H1 (cell line): ENCODE measurements at regions not wholly inside any gene's neighbourhood (a gene's known extent, or its start where the extent isn't known, plus 50 kb on each side); places are given as distances from the start of the nearest gene placed in this dataset.

Experiments
- CTCF ChIA-PET: fragments of 300-600 bp; sonication (Branson Sonifier 250); formaldehyde crosslinking; loops from one replicate; lab custom pipeline; 2021; ENCODE audit not compliant: partially characterized antibody; lab: Charles Lee
- POLR2A ChIA-PET: fragments of 300-600 bp; sonication (Branson Sonifier 250); formaldehyde crosslinking; loops from one replicate; lab custom pipeline; 2021; ENCODE audit warnings: inconsistent platforms; ENCODE audit not compliant: partially characterized antibody; lab: Charles Lee
- DNase-seq, 2 experiments: peaks; one replicate each; pipeline versions ENCODE4 v3.0.0 to v3.0.0-alpha.2; 2010 to 2022; ENCODE audit warnings: low spot score in 2 of 2, low read depth in 1 of 2, mixed read lengths in 1 of 2
- FAIRE-seq: peaks from 2 replicates; lab custom pipeline; 2011; peaks lifted over from hg19 to GRCh38; lab: Jason Lieb, UNC
- H2AFZ ChIP-seq: 2 replicates; pipeline ENCODE4 v1.8.1; 2012; ENCODE audit warnings: low read length, inconsistent platforms
- H2AK5ac ChIP-seq: 2 replicates; pipeline ENCODE4 v1.6.1; 2013; ENCODE audit warnings: low read depth, low read length
- H2BK120ac ChIP-seq: replicated peaks from 2 replicates; pipeline ENCODE3; 2013; ENCODE audit warnings: low read depth, low read length, inconsistent platforms
- H2BK12ac ChIP-seq: 2 replicates; pipeline ENCODE4 v1.6.1; 2013; ENCODE audit warnings: low read depth, low read length
- H2BK15ac ChIP-seq: 2 replicates; pipeline ENCODE4 v1.6.1; 2013; ENCODE audit warnings: low read length
- H2BK20ac ChIP-seq: 2 replicates; pipeline ENCODE4 v1.6.1; 2013; ENCODE audit warnings: low read length
- H2BK5ac ChIP-seq: 2 replicates; pipeline ENCODE4 v1.6.1; 2013; ENCODE audit warnings: low read depth, low read length
- H3K14ac ChIP-seq: 2 replicates; pipeline ENCODE4 v1.6.1; 2013; ENCODE audit warnings: inconsistent platforms; ENCODE audit not compliant: insufficient read length
- H3K18ac ChIP-seq: 2 replicates; pipeline ENCODE4 v1.6.1; 2013; ENCODE audit warnings: low read length; ENCODE audit errors: extremely low read depth
- H3K23ac ChIP-seq: 2 replicates; pipeline ENCODE4 v1.6.1; 2013; ENCODE audit warnings: inconsistent platforms; ENCODE audit not compliant: insufficient read length
- H3K23me2 ChIP-seq: 2 replicates; pipeline ENCODE4 v1.6.1; 2013; ENCODE audit warnings: low read depth, low read length
- H3K27ac ChIP-seq: 2 replicates; pipeline ENCODE4 v1.6.1; 2011; ENCODE audit warnings: low read depth, low read length, inconsistent platforms
- H3K27me3 ChIP-seq, 4 experiments: replicated peaks in 1 of 4; 1 replicate in 1 of 4; 2 replicates in 3 of 4; pipeline versions ENCODE4 v1.6.1 to v1.8.1; 2011 to 2013; ENCODE audit warnings: low read length in 3 of 4, mild to moderate bottlenecking in 3 of 4, inconsistent platforms in 2 of 4, mixed read lengths in 2 of 4, moderate library complexity in 1 of 4; ENCODE audit not compliant: control insufficient read depth in 3 of 4, insufficient read depth in 3 of 4; ENCODE audit errors: extremely low read depth in 1 of 4
- H3K36me3 ChIP-seq, 4 experiments: 2 replicates each; pipeline versions ENCODE4 v1.6.1 to v1.8.1; 2011 to 2013; ENCODE audit warnings: mild to moderate bottlenecking in 4 of 4, low read length in 3 of 4, moderate library complexity in 2 of 4, control low read depth in 1 of 4, inconsistent platforms in 1 of 4; ENCODE audit not compliant: insufficient read depth in 4 of 4, control insufficient read depth in 2 of 4
- H3K4ac ChIP-seq: replicated peaks from 2 replicates; pipeline ENCODE3; 2013; ENCODE audit warnings: low read length, low read depth, mixed read lengths, inconsistent platforms; ENCODE audit not compliant: insufficient read length
- H3K4me1 ChIP-seq, 4 experiments: replicated peaks in 1 of 4; 1 replicate in 1 of 4; 2 replicates in 3 of 4; pipeline versions ENCODE4 v1.6.1 to v1.8.1; 2011 to 2013; ENCODE audit warnings: low read length in 3 of 4, inconsistent platforms in 2 of 4, mixed read lengths in 1 of 4; ENCODE audit not compliant: insufficient read depth in 4 of 4, control insufficient read depth in 3 of 4
- H3K4me2 ChIP-seq, 2 experiments: 2 replicates each; pipeline versions ENCODE4 v1.6.1 to v1.8.1; 2011 to 2013; ENCODE audit warnings: low read depth in 2 of 2, low read length in 2 of 2, control low read depth in 1 of 2, inconsistent platforms in 1 of 2, mild to moderate bottlenecking in 1 of 2; ENCODE audit not compliant: insufficient read depth in 1 of 2
- H3K4me3 ChIP-seq, 4 experiments: fragments of 200-600, 300-600 bp in 1 of 4; sonication (generic), shearing (Covaris generic), sonication (Bioruptor Twin) in 1 of 4; 2 replicates each; pipeline versions ENCODE4 v1.5.1 to v1.8.1; 2011 to 2016; ENCODE audit warnings: low read length in 4 of 4, low read depth in 3 of 4, control low read depth in 2 of 4, inconsistent platforms in 2 of 4, mild to moderate bottlenecking in 2 of 4, mixed read lengths in 1 of 4, moderate library complexity in 1 of 4; ENCODE audit not compliant: insufficient read depth in 2 of 4; ENCODE audit errors: extremely low read depth in 1 of 4
- H3K56ac ChIP-seq: replicated peaks from 2 replicates; pipeline ENCODE3; 2013; ENCODE audit warnings: low read depth, mild to moderate bottlenecking, mixed read lengths, low read length, inconsistent platforms; ENCODE audit not compliant: insufficient read length
- H3K79me1 ChIP-seq: 2 replicates; pipeline ENCODE4 v1.6.1; 2013; ENCODE audit warnings: low read depth, low read length, control low read depth
- H3K79me2 ChIP-seq, 2 experiments: 2 replicates each; pipeline versions ENCODE4 v1.6.1 to v1.8.1; 2012 to 2013; ENCODE audit warnings: low read length in 2 of 2, mild to moderate bottlenecking in 2 of 2, inconsistent platforms in 1 of 2; ENCODE audit not compliant: insufficient read depth in 2 of 2, control insufficient read depth in 1 of 2
- H3K9ac ChIP-seq, 4 experiments: replicated peaks in 1 of 4; 1 replicate in 1 of 4; 2 replicates in 3 of 4; pipeline versions ENCODE4 v1.6.1 to v1.8.1; 2011 to 2013; ENCODE audit warnings: low read depth in 3 of 4, low read length in 3 of 4, control low read depth in 2 of 4, mild to moderate bottlenecking in 2 of 4, moderate library complexity in 2 of 4, inconsistent platforms in 1 of 4; ENCODE audit errors: extremely low read depth in 1 of 4
- H3K9me3 ChIP-seq, 2 experiments: 2 replicates each; pipeline versions ENCODE4 v1.6.1 to v1.8.1; 2012 to 2013; ENCODE audit warnings: mild to moderate bottlenecking in 2 of 2, moderate library complexity in 2 of 2, control low read depth in 1 of 2, inconsistent platforms in 1 of 2, low read depth in 1 of 2, low read length in 1 of 2, mixed read lengths in 1 of 2; ENCODE audit not compliant: insufficient read depth in 2 of 2
- H4K20me1 ChIP-seq, 2 experiments: replicated peaks in 1 of 2; 2 replicates each; pipeline versions ENCODE3 to v1.8.1; 2011 to 2013; ENCODE audit warnings: inconsistent platforms in 2 of 2, low read length in 2 of 2, mild to moderate bottlenecking in 1 of 2; ENCODE audit not compliant: insufficient read depth in 2 of 2, control insufficient read depth in 1 of 2
- H4K5ac ChIP-seq: 2 replicates; pipeline ENCODE4 v1.6.1; 2013; ENCODE audit warnings: low read length, low read depth, mixed read lengths, inconsistent platforms; ENCODE audit not compliant: insufficient read length
- H4K8ac ChIP-seq: 2 replicates; pipeline ENCODE4 v1.8.0; 2013; ENCODE audit warnings: mild to moderate bottlenecking, moderate library complexity, low read length, inconsistent platforms; ENCODE audit not compliant: insufficient read depth; ENCODE audit errors: extremely low read depth
- H4K91ac ChIP-seq: replicated peaks from 2 replicates; pipeline ENCODE3; 2013; ENCODE audit warnings: low read length, mixed read lengths, inconsistent platforms; ENCODE audit not compliant: insufficient read length
- CBX5 ChIP-seq: fragments of 300-800, 300-1000 bp; sonication (generic); IDR thresholded peaks from 2 replicates; pipeline ENCODE4 v1.7.1; 2016; ENCODE audit warnings: antibody characterized with exemption, low read length, low read depth
- CHD2 ChIP-seq: IDR thresholded peaks from 2 replicates; pipeline ENCODE4 v1.6.1; 2012; ENCODE audit warnings: low read length, improper control_type of control experiment
- GABPA ChIP-seq: IDR thresholded peaks from 2 replicates; pipeline ENCODE4 v1.6.1; 2011; ENCODE audit warnings: mild to moderate bottlenecking, low read length, moderate library complexity, borderline replicate concordance; ENCODE audit not compliant: insufficient read depth
- GTF2F1 ChIP-seq: IDR thresholded peaks from 2 replicates; pipeline ENCODE4 v1.6.1; 2012; ENCODE audit warnings: low read depth, low read length, improper control_type of control experiment, borderline replicate concordance
- HDAC2 ChIP-seq, 2 experiments: fragments of 300-600 bp in 1 of 2; sonication (generic) in 1 of 2; IDR thresholded peaks; 2 replicates each; pipeline ENCODE4 v1.6.1; 2011 to 2012; ENCODE audit warnings: low read depth in 2 of 2, low read length in 2 of 2, mild to moderate bottlenecking in 2 of 2, moderate library complexity in 2 of 2, borderline replicate concordance in 1 of 2, inconsistent platforms in 1 of 2
- POU5F1 ChIP-seq: IDR thresholded peaks from 2 replicates; pipeline ENCODE4 v1.6.1; 2011; ENCODE audit warnings: low read depth, mild to moderate bottlenecking, low read length, moderate library complexity
- RAD21 ChIP-seq, 2 experiments: IDR thresholded peaks in 1 of 2; conservative IDR thresholded peaks in 1 of 2; 2 replicates each; pipeline ENCODE4 v1.6.1; 2011; ENCODE audit warnings: low read depth in 2 of 2, low read length in 2 of 2, improper control_type of control experiment in 1 of 2, inconsistent platforms in 1 of 2, mild to moderate bottlenecking in 1 of 2, moderate library complexity in 1 of 2
- RBBP5 ChIP-seq: IDR thresholded peaks from 2 replicates; pipeline ENCODE4 v1.7.1; 2012; ENCODE audit warnings: low read depth, mild to moderate bottlenecking, inconsistent platforms, low read length, moderate library complexity, borderline replicate concordance
- SP2 ChIP-seq: IDR thresholded peaks from 2 replicates; pipeline ENCODE4 v1.6.1; 2012; ENCODE audit warnings: mild to moderate bottlenecking, low read length, inconsistent platforms
- SP4 ChIP-seq: IDR thresholded peaks from 2 replicates; pipeline ENCODE4 v1.6.1; 2012; ENCODE audit warnings: low read length, inconsistent platforms
- TEAD4 ChIP-seq: IDR thresholded peaks from 2 replicates; pipeline ENCODE4 v1.6.1; 2012; ENCODE audit warnings: low read depth, low read length, inconsistent platforms, mixed read lengths
- ZNF274 ChIP-seq: IDR thresholded peaks from 2 replicates; pipeline ENCODE4 v1.7.0; 2012; ENCODE audit warnings: low read length, borderline replicate concordance; ENCODE audit errors: extremely low read depth
- WGBS, 2 experiments: shearing (Covaris generic) in 1 of 2; methylation state at CpG; one replicate each; pipeline versions ENCODE4 v1.1.6 to v1.1.7; 2013 to 2015; ENCODE audit warnings: low lambda C conversion rate in 2 of 2, mixed read lengths in 2 of 2, inconsistent platforms in 1 of 2, low coverage in 1 of 2, missing lambda C conversion rate in 1 of 2; ENCODE audit not compliant: insufficient replicate concordance in 2 of 2, insufficient coverage in 1 of 2, insufficient read length in 1 of 2; ENCODE audit errors: extremely low coverage in 1 of 2, missing lambda C conversion rate in 1 of 2; 5-methylcytosine and 5-hydroxymethylcytosine counted together
- TF ChIP-seq, protein P1 (sequence below): IDR thresholded peaks from 2 replicates; pipeline ENCODE4 v1.6.1; 2012; ENCODE audit warnings: inconsistent platforms

DNA sequence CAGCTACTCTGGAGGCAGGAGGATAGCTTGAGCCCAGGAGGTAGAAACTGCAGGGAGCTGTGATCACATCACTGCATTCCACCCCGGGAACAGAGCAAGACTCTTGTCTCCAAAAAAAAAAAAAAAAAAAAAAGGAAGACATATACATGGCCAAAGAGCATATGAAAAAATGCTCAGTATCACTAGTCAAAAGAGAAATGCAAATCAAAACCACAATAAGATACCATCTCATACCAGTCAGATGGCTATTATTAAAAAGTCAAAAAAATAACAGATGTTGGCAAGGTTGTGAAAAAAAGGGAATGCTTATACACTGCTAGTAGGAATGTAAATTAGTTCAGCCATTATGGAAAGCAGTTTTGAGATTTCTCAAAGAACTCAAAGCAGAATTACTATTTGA, 174.8 kb upstream of the ATF7IP start:
- POLR2A ChIA-PET = interaction anchor here (0.6 kb wide), 1 partner anchor 241 kb away, joined by 3 read pairs; no protein-coding TSS in a partner anchor
- TF ChIP-seq GABPA = no peak
- TF ChIP-seq SP2 = no peak
- TF ChIP-seq CBX5 = no peak
- no peak for TF ChIP-seq RAD21 (IDR thresholded peaks at IDR 0.05 in 1 of 2, conservative IDR thresholded peaks at IDR 0.05 in 1 of 2; ENCODE audit: low read depth in 2 of 2, low read length in 2 of 2)
- no peak for TF ChIP-seq TEAD4
- no peak for TF ChIP-seq SP4
- TF ChIP-seq POU5F1 = no peak
- no peak for TF ChIP-seq CHD2
- no peak for TF ChIP-seq RBBP5
- no peak for TF ChIP-seq ZNF274
- no peak for TF ChIP-seq GTF2F1
- TF ChIP-seq, protein P1, sequence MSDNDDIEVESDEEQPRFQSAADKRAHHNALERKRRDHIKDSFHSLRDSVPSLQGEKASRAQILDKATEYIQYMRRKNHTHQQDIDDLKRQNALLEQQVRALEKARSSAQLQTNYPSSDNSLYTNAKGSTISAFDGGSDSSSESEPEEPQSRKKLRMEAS = no peak
- no peak for TF ChIP-seq HDAC2 (IDR thresholded peaks at IDR 0.05; ENCODE audit: borderline replicate concordance in 1 of 2, low read depth in 2 of 2, low read length in 2 of 2)

More for the DNA sequence above, 174.8 kb upstream of the ATF7IP start:
- Histone ChIP-seq H3K4me1 (peaks cover 0 to 6% (median 4%) of the 10 kb centered on the region in 4 experiments; a peak in 4 of 7 replicates), H2BK120ac (no peak overlapping the region), H2BK20ac (no peak overlapping the region), H4K91ac (no peak overlapping the region), H3K79me2 (no peaks in the 10 kb centered on the region), H3K79me1 (no peaks in the 10 kb centered on the region), H4K5ac (no peak overlapping the region), H3K27ac (no peak overlapping the region), H3K4me2 (no peak overlapping the region), H3K18ac (no peak overlapping the region), H4K20me1 (no peaks in the 10 kb centered on the region), H3K4ac (no peak overlapping the region), H3K9ac (no peak overlapping the region), H3K23ac (no peak overlapping the region), H3K14ac (no peak overlapping the region), H4K8ac (no peak overlapping the region), H3K23me2 (no peaks in the 10 kb centered on the region), H3K9me3 (no peaks in the 10 kb centered on the region), H2AFZ (no peak overlapping the region), H3K4me3 (no peak overlapping the region), H3K56ac (no peak overlapping the region), H2BK12ac (no peak overlapping the region), H2BK5ac (no peak overlapping the region), H3K27me3 (no peaks in the 10 kb centered on the region), H2AK5ac (no peak overlapping the region), H3K36me3 (no peaks in the 10 kb centered on the region), H2BK15ac (no peak overlapping the region)
- no peak for DNase-seq
- WGBS, 2 experiments = no CpG with 5 or more reads among the region's 1 CpG
- FAIRE-seq = no peak
- CTCF ChIA-PET = interaction anchor here (0.6 kb wide), 1 partner anchor 56 kb away, joined by 4 read pairs; no protein-coding TSS in a partner anchor
